Liver (tissue), 7 donors: ENCODE measurements at regions not wholly inside any gene's neighbourhood (a gene's known extent, or its start where the extent isn't known, plus 50 kb on each side); places are given as distances from the start of the nearest gene placed in this dataset.
"Not testable (repeated sequence)": the region's sequence is repeated elsewhere in the genome, so short reads cannot be mapped to it uniquely, and the experiment has no call there.

ENCODE experiments used
- DNase-seq: peaks from one replicate; pipeline ENCODE4 v3.0.0-alpha.2; 2017; ENCODE audit warnings: low spot score
- H3K27ac ChIP-seq, 2 donors: one replicate each; pipeline ENCODE4 v1.7.0; 2013; ENCODE audit warnings: inconsistent platforms in 2 of 2, low read length in 2 of 2, control low read depth in 1 of 2, low read depth in 1 of 2, mild to moderate bottlenecking in 1 of 2
- H3K27me3 ChIP-seq, 4 donors: one replicate each; pipeline versions ENCODE4 v1.6.1 to v1.7.0; 2013; ENCODE audit warnings: low read length in 3 of 4, inconsistent platforms in 1 of 4, mild to moderate bottlenecking in 1 of 4, moderate library complexity in 1 of 4; ENCODE audit not compliant: control insufficient read depth in 4 of 4, insufficient read depth in 4 of 4
- H3K36me3 ChIP-seq, 4 donors: one replicate each; pipeline versions ENCODE4 v1.6.1 to v1.7.0; 2013; ENCODE audit warnings: low read length in 3 of 4, mild to moderate bottlenecking in 3 of 4, low read depth in 1 of 4, moderate library complexity in 1 of 4; ENCODE audit not compliant: control insufficient read depth in 4 of 4, insufficient read depth in 3 of 4
- H3K4me1 ChIP-seq, 4 donors: one replicate each; pipeline versions ENCODE4 v1.6.1 to v1.7.0; 2013; ENCODE audit warnings: low read length in 3 of 4, mild to moderate bottlenecking in 3 of 4, moderate library complexity in 1 of 4; ENCODE audit not compliant: control insufficient read depth in 4 of 4, insufficient read depth in 4 of 4
- H3K4me3 ChIP-seq, 3 donors: one replicate each; pipeline versions ENCODE4 v1.6.1 to v1.7.0; 2013; ENCODE audit warnings: low read length in 3 of 3, control low read depth in 1 of 3, low read depth in 1 of 3, mild to moderate bottlenecking in 1 of 3
- H3K9ac ChIP-seq, 2 donors: one replicate each; pipeline ENCODE4 v1.7.0; 2013; ENCODE audit warnings: low read length in 2 of 2, mild to moderate bottlenecking in 2 of 2, moderate library complexity in 2 of 2, control low read depth in 1 of 2, low read depth in 1 of 2
- H3K9me3 ChIP-seq, 4 donors: one replicate each; pipeline versions ENCODE4 v1.6.1 to v1.7.0; 2013; ENCODE audit warnings: low read length in 3 of 4; ENCODE audit not compliant: control insufficient read depth in 4 of 4
- EGR1 ChIP-seq, 2 donors: IDR thresholded peaks; 2 replicates each; pipeline ENCODE4 v1.6.1; 2016 to 2018; ENCODE audit warnings: antibody characterized with exemption in 2 of 2, low read depth in 2 of 2
- FOXA1 ChIP-seq: IDR thresholded peaks from 2 replicates; pipeline ENCODE4 v1.6.1; 2016; ENCODE audit warnings: antibody characterized with exemption
- FOXA2 ChIP-seq: IDR thresholded peaks from 2 replicates; pipeline ENCODE4 v1.6.1; 2016; ENCODE audit warnings: antibody characterized with exemption
- GABPA ChIP-seq, 2 donors: IDR thresholded peaks in 1 of 2; conservative IDR thresholded peaks in 1 of 2; 2 replicates each; pipeline ENCODE4 v1.6.1; 2016; ENCODE audit warnings: antibody characterized with exemption in 2 of 2, mild to moderate bottlenecking in 1 of 2, moderate library complexity in 1 of 2
- HNF4G ChIP-seq: IDR thresholded peaks from 2 replicates; pipeline ENCODE4 v1.6.1; 2016; ENCODE audit warnings: antibody characterized with exemption
- MAX ChIP-seq: IDR thresholded peaks from 2 replicates; pipeline ENCODE4 v1.6.1; 2016; ENCODE audit warnings: antibody characterized with exemption
- NR2F2 ChIP-seq: IDR thresholded peaks from 2 replicates; pipeline ENCODE4 v1.6.1; 2016; ENCODE audit warnings: antibody characterized with exemption
- RAD21 ChIP-seq, 2 donors: IDR thresholded peaks; 2 replicates each; pipeline ENCODE4 v1.6.1; 2016; ENCODE audit warnings: antibody characterized with exemption in 2 of 2, mild to moderate bottlenecking in 2 of 2
- RXRA ChIP-seq, 2 donors: IDR thresholded peaks; 2 replicates each; pipeline ENCODE4 v1.6.1; 2017 to 2018; ENCODE audit warnings: antibody characterized with exemption in 2 of 2, mild to moderate bottlenecking in 1 of 2
- SP1 ChIP-seq: IDR thresholded peaks from 2 replicates; pipeline ENCODE4 v1.6.1; 2018; ENCODE audit warnings: antibody characterized with exemption, mild to moderate bottlenecking
- TAF1 ChIP-seq: conservative IDR thresholded peaks from 2 replicates; pipeline ENCODE4 v1.6.1; 2016; ENCODE audit warnings: antibody characterized with exemption, mild to moderate bottlenecking
- YY1 ChIP-seq: IDR thresholded peaks from 2 replicates; pipeline ENCODE4 v1.6.1; 2016; ENCODE audit warnings: antibody characterized with exemption, mild to moderate bottlenecking
- TF ChIP-seq, protein P1 (sequence below): IDR thresholded peaks from 2 replicates; pipeline ENCODE4 v1.6.1; 2016; ENCODE audit warnings: antibody characterized with exemption, mild to moderate bottlenecking
- TF ChIP-seq, protein P2 (sequence below): IDR thresholded peaks from 2 replicates; pipeline ENCODE4 v1.6.1; 2016; ENCODE audit warnings: antibody characterized with exemption
- TF ChIP-seq, protein P3 (sequence below): IDR thresholded peaks from 2 replicates; pipeline ENCODE4 v1.6.1; 2016; ENCODE audit warnings: antibody characterized with exemption
- TF ChIP-seq, protein P4 (sequence below): fragments of 150-350 bp; IDR thresholded peaks from 2 replicates; pipeline ENCODE4 v1.5.1; 2017; ENCODE audit warnings: improper control_type of control experiment, low read depth, low read length; ENCODE audit not compliant: missing input control
- donor health status: healthy.
- donor health status: healthy.
- donor health status: healthy.
- donor health status: healthy.

DNA sequence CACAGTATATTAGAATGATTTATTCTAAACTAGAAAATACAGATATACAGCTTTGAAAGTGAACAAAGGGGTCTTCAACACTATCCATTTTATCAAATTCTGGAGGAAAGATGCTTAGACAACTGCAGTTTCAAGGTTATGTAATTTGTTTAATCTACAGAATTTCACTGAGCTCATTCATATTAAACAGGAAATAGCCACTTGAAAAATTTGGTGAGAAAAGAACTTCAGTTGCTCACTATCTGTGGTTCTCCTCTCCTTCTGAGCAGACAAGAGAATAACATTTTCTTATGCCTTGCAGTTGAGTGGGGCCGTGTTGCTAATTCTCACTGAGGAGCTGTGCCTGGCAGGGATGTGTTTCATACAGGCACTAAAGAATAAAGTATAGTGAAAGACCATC is 1428.2 kb downstream of the CDH12 start (continued):
- TF ChIP-seq, protein P1, sequence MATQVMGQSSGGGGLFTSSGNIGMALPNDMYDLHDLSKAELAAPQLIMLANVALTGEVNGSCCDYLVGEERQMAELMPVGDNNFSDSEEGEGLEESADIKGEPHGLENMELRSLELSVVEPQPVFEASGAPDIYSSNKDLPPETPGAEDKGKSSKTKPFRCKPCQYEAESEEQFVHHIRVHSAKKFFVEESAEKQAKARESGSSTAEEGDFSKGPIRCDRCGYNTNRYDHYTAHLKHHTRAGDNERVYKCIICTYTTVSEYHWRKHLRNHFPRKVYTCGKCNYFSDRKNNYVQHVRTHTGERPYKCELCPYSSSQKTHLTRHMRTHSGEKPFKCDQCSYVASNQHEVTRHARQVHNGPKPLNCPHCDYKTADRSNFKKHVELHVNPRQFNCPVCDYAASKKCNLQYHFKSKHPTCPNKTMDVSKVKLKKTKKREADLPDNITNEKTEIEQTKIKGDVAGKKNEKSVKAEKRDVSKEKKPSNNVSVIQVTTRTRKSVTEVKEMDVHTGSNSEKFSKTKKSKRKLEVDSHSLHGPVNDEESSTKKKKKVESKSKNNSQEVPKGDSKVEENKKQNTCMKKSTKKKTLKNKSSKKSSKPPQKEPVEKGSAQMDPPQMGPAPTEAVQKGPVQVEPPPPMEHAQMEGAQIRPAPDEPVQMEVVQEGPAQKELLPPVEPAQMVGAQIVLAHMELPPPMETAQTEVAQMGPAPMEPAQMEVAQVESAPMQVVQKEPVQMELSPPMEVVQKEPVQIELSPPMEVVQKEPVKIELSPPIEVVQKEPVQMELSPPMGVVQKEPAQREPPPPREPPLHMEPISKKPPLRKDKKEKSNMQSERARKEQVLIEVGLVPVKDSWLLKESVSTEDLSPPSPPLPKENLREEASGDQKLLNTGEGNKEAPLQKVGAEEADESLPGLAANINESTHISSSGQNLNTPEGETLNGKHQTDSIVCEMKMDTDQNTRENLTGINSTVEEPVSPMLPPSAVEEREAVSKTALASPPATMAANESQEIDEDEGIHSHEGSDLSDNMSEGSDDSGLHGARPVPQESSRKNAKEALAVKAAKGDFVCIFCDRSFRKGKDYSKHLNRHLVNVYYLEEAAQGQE = no peak
- TF ChIP-seq RXRA (IDR thresholded peaks at IDR 0.05) = no peak

DNA sequence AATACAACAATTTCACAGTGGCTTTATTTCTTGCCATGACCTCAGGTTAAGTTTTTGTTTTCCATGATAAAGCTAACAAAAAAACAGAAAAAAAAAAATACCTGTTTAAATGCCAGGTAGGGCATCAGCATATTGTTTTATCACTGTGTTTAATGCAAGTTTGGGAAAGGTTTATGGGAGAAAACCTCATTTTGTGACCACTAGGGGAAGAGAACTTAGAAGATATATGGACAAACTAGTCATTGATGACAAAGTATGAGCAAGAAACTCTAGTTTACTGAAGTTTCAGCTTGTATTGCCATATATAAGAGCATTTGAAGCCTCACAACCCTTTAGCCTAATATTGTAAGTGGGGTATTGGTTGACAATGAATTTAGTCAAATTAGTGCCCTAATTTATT is 1431.4 kb upstream of the CDH18 start:
- Histone ChIP-seq H3K9me3 (no peaks in the 10 kb centered on the region), H3K27me3 (no peaks in the 10 kb centered on the region), H3K4me3 (no peak overlapping the region), H3K36me3 (no peaks in the 10 kb centered on the region), H3K9ac (no peak overlapping the region), H3K4me1 (no peaks in the 10 kb centered on the region), H3K27ac (no peak overlapping the region)
- TF ChIP-seq EGR1 (IDR thresholded peaks at IDR 0.05; ENCODE audit: low read depth in 2 of 2) (no peak), MAX (no peak), NR2F2 (no peak), FOXA1 (no peak), HNF4G (no peak), YY1 (no peak), SP1 (no peak), FOXA2 (no peak), RAD21 (IDR thresholded peaks at IDR 0.05) (no peak), TAF1 (no peak), GABPA (IDR thresholded peaks at IDR 0.05 in 1 of 2, conservative IDR thresholded peaks at IDR 0.05 in 1 of 2) (no peak)
- TF ChIP-seq, protein P2, sequence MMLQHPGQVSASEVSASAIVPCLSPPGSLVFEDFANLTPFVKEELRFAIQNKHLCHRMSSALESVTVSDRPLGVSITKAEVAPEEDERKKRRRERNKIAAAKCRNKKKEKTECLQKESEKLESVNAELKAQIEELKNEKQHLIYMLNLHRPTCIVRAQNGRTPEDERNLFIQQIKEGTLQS = no peak
- TF ChIP-seq, protein P3, sequence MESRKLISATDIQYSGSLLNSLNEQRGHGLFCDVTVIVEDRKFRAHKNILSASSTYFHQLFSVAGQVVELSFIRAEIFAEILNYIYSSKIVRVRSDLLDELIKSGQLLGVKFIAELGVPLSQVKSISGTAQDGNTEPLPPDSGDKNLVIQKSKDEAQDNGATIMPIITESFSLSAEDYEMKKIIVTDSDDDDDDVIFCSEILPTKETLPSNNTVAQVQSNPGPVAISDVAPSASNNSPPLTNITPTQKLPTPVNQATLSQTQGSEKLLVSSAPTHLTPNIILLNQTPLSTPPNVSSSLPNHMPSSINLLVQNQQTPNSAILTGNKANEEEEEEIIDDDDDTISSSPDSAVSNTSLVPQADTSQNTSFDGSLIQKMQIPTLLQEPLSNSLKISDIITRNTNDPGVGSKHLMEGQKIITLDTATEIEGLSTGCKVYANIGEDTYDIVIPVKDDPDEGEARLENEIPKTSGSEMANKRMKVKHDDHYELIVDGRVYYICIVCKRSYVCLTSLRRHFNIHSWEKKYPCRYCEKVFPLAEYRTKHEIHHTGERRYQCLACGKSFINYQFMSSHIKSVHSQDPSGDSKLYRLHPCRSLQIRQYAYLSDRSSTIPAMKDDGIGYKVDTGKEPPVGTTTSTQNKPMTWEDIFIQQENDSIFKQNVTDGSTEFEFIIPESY = no peak
- TF ChIP-seq, protein P4, sequence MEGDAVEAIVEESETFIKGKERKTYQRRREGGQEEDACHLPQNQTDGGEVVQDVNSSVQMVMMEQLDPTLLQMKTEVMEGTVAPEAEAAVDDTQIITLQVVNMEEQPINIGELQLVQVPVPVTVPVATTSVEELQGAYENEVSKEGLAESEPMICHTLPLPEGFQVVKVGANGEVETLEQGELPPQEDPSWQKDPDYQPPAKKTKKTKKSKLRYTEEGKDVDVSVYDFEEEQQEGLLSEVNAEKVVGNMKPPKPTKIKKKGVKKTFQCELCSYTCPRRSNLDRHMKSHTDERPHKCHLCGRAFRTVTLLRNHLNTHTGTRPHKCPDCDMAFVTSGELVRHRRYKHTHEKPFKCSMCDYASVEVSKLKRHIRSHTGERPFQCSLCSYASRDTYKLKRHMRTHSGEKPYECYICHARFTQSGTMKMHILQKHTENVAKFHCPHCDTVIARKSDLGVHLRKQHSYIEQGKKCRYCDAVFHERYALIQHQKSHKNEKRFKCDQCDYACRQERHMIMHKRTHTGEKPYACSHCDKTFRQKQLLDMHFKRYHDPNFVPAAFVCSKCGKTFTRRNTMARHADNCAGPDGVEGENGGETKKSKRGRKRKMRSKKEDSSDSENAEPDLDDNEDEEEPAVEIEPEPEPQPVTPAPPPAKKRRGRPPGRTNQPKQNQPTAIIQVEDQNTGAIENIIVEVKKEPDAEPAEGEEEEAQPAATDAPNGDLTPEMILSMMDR = no peak
- TF ChIP-seq, protein P1 = no peak
- no peak for DNase-seq

DNA sequence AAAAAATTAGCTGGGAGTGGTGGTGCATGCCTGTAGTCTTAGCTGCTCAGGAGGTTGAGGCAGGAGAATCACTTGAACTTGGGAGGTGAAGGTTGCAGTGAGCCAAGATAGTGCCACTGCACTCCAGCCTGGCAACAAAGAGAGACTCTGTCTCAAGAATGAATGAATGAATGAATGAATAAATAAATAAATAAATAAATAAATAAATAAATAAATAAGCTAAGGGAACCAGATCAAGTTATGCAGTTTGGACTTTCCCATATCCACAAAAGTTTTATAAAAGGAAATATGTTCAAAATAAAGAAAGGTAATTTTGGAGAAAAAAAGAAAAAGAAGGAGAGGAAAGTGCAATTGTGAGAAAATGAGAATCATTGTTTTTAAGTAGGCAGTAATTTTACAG is 1414.1 kb upstream of the CDH18 start:
- not testable (repeated sequence) for H3K9me3 ChIP-seq, H3K9ac ChIP-seq, H3K27ac ChIP-seq, DNase-seq, H3K4me3 ChIP-seq, H3K27me3 ChIP-seq, H3K36me3 ChIP-seq, H3K4me1 ChIP-seq
